Stomach (tissue), 4 donors: ENCODE measurements at regions not wholly inside any gene's neighbourhood (a gene's known extent, or its start where the extent isn't known, plus 50 kb on each side); places are given as distances from the start of the nearest gene placed in this dataset.

Experiments
- CTCF ChIP-seq, 7 experiments: fragments of 450-650 bp in 4 of 7; fragments of 200-600 bp in 3 of 7; sonication (generic) in 3 of 7; IDR thresholded peaks; one replicate each; pipeline ENCODE4 v1.5.1; 2016 to 2019; ENCODE audit warnings: antibody characterized with exemption in 7 of 7, control low read depth in 2 of 7, mild to moderate bottlenecking in 1 of 7
- EP300 ChIP-seq: sonication (generic); formaldehyde crosslinking; IDR thresholded peaks from one replicate; pipeline ENCODE4 v1.6.1; 2017; ENCODE audit warnings: antibody characterized with exemption
- POLR2AphosphoS5 ChIP-seq, 3 donors: sonication (generic); formaldehyde crosslinking; IDR thresholded peaks; one replicate each; pipeline ENCODE4 v1.6.1; 2016; ENCODE audit warnings: antibody characterized with exemption in 3 of 3

- TF ChIP-seq CTCF (IDR thresholded peaks at IDR 0.05): no peak
- TF ChIP-seq POLR2AphosphoS5 (IDR thresholded peaks at IDR 0.05): no peak
- TF ChIP-seq EP300: no peak
Measured at GRCh38 chrX:33909836-33910235, 222.3 kb downstream of the FAM47A start.
